Thyroid gland (tissue), 4 donors: ENCODE measurements at regions not wholly inside any gene's neighbourhood (a gene's known extent, or its start where the extent isn't known, plus 50 kb on each side); places are given as distances from the start of the nearest gene placed in this dataset.

Experiments
- DNase-seq, 2 donors: peaks; one replicate each; pipeline ENCODE4 v3.0.0-alpha.2; 2019
- H3K27ac ChIP-seq, 3 donors: fragments of 200-600 bp; sonication (generic); 1 replicate in 2 of 3; 2 replicates in 1 of 3; pipeline ENCODE4 v1.5.1; 2016 to 2019; ENCODE audit warnings: mild to moderate bottlenecking in 1 of 3, moderate library complexity in 1 of 3
- H3K27me3 ChIP-seq: fragments of 200-600 bp; sonication (generic); one replicate; pipeline ENCODE4 v1.5.1; 2019
- H3K36me3 ChIP-seq, 2 donors: fragments of 200-600 bp; sonication (generic); one replicate each; pipeline ENCODE4 v1.5.1; 2016 to 2019
- H3K4me1 ChIP-seq, 2 donors: fragments of 200-600 bp; sonication (generic); one replicate each; pipeline ENCODE4 v1.5.1; 2017 to 2019
- H3K4me3 ChIP-seq, 3 donors: fragments of 200-600 bp; sonication (generic); replicated peaks in 1 of 3; 1 replicate in 2 of 3; 2 replicates in 1 of 3; pipeline ENCODE4 v1.5.1; 2016; ENCODE audit warnings: mild to moderate bottlenecking in 1 of 3
- H3K9me3 ChIP-seq: fragments of 200-600 bp; sonication (generic); one replicate; pipeline ENCODE4 v1.5.1; 2017
- POLR2A ChIP-seq, 2 donors: fragments of 450-650 bp; IDR thresholded peaks; one replicate each; pipeline ENCODE4 v1.6.1; 2017; ENCODE audit warnings: antibody characterized with exemption in 2 of 2, mild to moderate bottlenecking in 2 of 2, moderate library complexity in 1 of 2
- WGBS, 2 donors: methylation state at CpG; one replicate each; pipeline ENCODE4 v1.1.5; 2017; 5-methylcytosine and 5-hydroxymethylcytosine counted together
- intact Hi-C: fragments of 100-400 bp; cut with DNase I; formaldehyde crosslinking; loops from one replicate; pipeline ENCODE4 v1.15.1; 2023
- TF ChIP-seq, protein P1 (sequence below), 6 experiments: fragments of 200-600 bp in 3 of 6; fragments of 450-650 bp in 3 of 6; sonication (generic) in 3 of 6; IDR thresholded peaks; one replicate each; pipeline ENCODE4 v1.5.1; 2016 to 2019; ENCODE audit warnings: antibody characterized with exemption in 6 of 6, mild to moderate bottlenecking in 2 of 6, inconsistent platforms in 1 of 6, moderate library complexity in 1 of 6

DNA sequence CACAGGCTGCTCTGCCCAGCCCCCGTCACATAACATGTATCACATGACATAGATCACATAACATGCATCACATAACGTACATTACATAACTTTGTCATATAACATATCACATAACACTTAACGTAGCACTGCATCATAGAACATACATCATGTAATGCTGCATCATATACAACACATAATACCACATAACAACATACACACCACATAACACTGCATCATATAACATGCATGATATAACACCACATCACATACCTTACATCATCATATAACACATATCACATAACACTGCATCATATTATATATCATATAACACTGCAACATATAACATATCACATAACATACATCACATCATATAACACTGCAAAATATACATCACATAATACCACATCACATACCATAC lies 83.8 kb downstream of the AXIN2 start:
- Histone ChIP-seq H3K4me3 (no peak overlapping the region), H3K27me3 (no peaks in the 10 kb centered on the region), H3K9me3 (no peaks in the 10 kb centered on the region), H3K36me3 (no peaks in the 10 kb centered on the region), H3K27ac (no peak overlapping the region), H3K4me1 (peaks cover 10 to 16% of the 10 kb centered on the region in 2 donors)
- WGBS, 2 donors: 96 to 98% methylated on average over 3 of the region's 3 CpGs
- no peak for DNase-seq
- intact Hi-C loops: no loop called here
- TF ChIP-seq POLR2A (IDR thresholded peaks at IDR 0.05): no peak
- TF ChIP-seq, protein P1, sequence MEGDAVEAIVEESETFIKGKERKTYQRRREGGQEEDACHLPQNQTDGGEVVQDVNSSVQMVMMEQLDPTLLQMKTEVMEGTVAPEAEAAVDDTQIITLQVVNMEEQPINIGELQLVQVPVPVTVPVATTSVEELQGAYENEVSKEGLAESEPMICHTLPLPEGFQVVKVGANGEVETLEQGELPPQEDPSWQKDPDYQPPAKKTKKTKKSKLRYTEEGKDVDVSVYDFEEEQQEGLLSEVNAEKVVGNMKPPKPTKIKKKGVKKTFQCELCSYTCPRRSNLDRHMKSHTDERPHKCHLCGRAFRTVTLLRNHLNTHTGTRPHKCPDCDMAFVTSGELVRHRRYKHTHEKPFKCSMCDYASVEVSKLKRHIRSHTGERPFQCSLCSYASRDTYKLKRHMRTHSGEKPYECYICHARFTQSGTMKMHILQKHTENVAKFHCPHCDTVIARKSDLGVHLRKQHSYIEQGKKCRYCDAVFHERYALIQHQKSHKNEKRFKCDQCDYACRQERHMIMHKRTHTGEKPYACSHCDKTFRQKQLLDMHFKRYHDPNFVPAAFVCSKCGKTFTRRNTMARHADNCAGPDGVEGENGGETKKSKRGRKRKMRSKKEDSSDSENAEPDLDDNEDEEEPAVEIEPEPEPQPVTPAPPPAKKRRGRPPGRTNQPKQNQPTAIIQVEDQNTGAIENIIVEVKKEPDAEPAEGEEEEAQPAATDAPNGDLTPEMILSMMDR (IDR thresholded peaks at IDR 0.05): no peak

DNA sequence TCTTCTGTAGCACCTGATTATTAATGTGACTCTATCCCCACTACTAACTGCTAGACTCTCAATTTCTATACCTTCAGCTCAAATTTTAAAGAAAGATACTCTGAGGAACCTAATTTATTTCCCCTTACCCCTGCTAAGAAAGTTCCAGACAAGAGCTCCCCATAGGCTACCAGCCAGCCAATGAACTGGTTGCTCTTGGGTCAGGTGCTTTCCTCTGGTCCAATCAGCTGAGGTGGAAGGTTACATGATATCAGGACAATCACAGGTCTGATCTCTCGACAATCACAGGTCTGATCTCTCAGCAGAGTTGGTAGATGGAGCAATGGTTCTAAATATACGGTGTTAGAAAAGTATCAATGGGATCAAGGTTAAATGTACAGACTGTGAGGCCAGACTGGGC lies 86.8 kb downstream of the AXIN2 start:
- TF ChIP-seq, protein P1 (IDR thresholded peaks at IDR 0.05): no peak
- no peak for TF ChIP-seq POLR2A (IDR thresholded peaks at IDR 0.05)
- peaks cover 10 to 18% of the 10 kb centered on the region in 2 donors for H3K4me1 ChIP-seq
- WGBS, 2 donors: 91 to 93% methylated on average over 2 of the region's 2 CpGs
- H3K27ac ChIP-seq: no peak overlapping the region
- no peaks in the 10 kb centered on the region for H3K36me3 ChIP-seq
- no peaks in the 10 kb centered on the region for H3K9me3 ChIP-seq
- H3K27me3 ChIP-seq: no peaks in the 10 kb centered on the region
- no peak for DNase-seq
- no peak overlapping the region for H3K4me3 ChIP-seq
- intact Hi-C loops: no loop called here

DNA sequence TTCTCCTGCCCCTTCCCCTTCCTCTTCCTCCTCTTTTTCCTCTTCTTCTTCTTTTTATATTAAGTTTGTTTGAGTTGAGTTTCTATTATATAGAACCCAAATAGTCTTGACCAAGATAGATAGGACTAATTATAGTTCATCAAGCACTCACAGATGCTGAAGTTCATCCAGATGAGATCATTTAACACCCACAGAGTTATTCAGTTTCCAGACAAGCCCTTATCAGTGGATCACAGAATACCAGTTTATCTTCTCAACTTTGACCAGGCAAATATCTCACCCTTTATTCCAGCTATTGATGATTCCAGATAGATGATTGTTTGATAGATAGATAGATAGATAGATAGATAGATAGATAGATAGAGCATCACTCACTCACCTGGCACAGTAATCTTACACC lies 87.5 kb downstream of the AXIN2 start:
- H3K4me1 ChIP-seq: peaks cover 10 to 18% of the 10 kb centered on the region in 2 donors
- TF ChIP-seq POLR2A (IDR thresholded peaks at IDR 0.05): no peak
- TF ChIP-seq, protein P1 (IDR thresholded peaks at IDR 0.05): no peak
- H3K27ac ChIP-seq: no peak overlapping the region
- H3K9me3 ChIP-seq: no peaks in the 10 kb centered on the region
- no peak overlapping the region for H3K4me3 ChIP-seq
- H3K36me3 ChIP-seq: no peaks in the 10 kb centered on the region
- no peaks in the 10 kb centered on the region for H3K27me3 ChIP-seq
- DNase-seq: no peak
- intact Hi-C loops: no loop called here

DNA sequence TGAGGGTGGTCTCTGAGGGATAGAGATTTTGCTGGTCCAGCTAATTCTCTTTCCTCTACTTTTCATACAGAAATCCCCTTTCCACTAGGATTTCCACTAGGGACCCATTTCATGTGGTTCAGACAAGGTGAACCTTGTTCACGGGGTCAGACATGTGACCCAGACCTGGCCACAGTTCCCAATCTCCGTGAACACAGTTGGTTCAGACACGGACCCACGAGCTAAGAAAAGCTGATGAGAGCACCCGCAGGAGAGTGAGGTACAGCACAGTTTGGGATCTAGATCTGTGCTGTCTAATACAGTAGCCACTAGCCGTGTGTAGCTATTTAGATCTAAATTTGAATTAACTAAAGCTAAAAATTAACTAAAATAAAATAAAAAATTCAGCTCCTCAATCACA lies 88.1 kb downstream of the AXIN2 start:
- TF ChIP-seq, protein P1 (IDR thresholded peaks at IDR 0.05): no peak
- TF ChIP-seq POLR2A (IDR thresholded peaks at IDR 0.05): no peak
- Histone ChIP-seq H3K36me3 (no peaks in the 10 kb centered on the region), H3K27ac (peak overlapping the region in 2 of 3 donors; percentile 37 to 59), H3K4me3 (no peak overlapping the region), H3K27me3 (no peaks in the 10 kb centered on the region), H3K4me1 (peaks cover 10 to 18% of the 10 kb centered on the region in 2 donors), H3K9me3 (no peaks in the 10 kb centered on the region)
- 68 to 74% methylated on average over 6 of the region's 6 CpGs for whole genome bisulfite sequencing, 2 donors
- DNase-seq: peak in 1 of 2 donors; percentile 6
- intact Hi-C loops: no loop called here

DNA sequence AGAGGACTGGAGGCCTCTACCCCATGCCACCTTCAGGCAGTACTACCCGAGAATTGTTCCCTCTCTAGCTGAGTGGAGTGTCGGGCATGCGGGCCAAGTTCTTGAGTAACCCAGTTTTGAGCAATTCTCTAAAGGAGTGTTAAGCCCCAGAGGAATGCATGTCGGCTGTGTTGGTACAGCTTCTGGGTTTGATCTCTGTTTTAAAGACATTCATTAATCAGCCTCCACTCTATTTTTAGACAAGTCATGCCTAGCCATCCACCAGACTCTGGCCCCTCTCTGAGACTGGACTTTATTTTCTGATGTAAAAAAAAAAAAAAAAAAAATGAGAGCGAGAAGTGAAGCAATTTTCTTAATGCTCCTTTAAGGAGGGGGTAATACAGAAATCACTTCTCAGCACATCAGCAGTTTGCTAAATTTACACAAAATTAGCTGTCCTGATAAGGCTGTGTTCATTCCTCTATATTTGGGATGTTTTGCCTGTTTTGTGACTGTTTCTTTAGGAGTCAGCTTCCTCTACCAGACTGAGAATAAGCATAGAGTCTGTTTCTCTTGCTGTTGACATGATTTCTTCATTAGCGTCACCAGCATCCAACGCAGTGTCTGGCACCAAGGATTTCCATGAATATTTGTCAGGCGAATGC lies 88.7 kb downstream of the AXIN2 start:
- Histone ChIP-seq H3K9me3 (no peaks in the 10 kb centered on the region), H3K4me3 (no peak overlapping the region), H3K27ac (peak overlapping the region in 2 of 3 donors; percentile 37 to 59), H3K36me3 (no peaks in the 10 kb centered on the region), H3K4me1 (peaks cover 10 to 18% of the 10 kb centered on the region in 2 donors), H3K27me3 (no peaks in the 10 kb centered on the region)
- DNase-seq: peak; percentile 83 to 84
- intact Hi-C loops: no loop called here
- TF ChIP-seq, protein P1 (IDR thresholded peaks at IDR 0.05): no peak
- no peak for TF ChIP-seq POLR2A (IDR thresholded peaks at IDR 0.05)
- whole genome bisulfite sequencing, 2 donors: 50 to 54% methylated on average over 8 of the region's 8 CpGs
